Liver (tissue), 8 donors: ENCODE measurements at regions not wholly inside any gene's neighbourhood (a gene's known extent, or its start where the extent isn't known, plus 50 kb on each side); places are given as distances from the start of the nearest gene placed in this dataset.

Experiments used
- DNase-seq: peaks from one replicate; pipeline ENCODE4 v3.0.0-alpha.2; 2017; ENCODE audit warnings: low spot score
- H3K27ac ChIP-seq, 2 donors: one replicate each; pipeline ENCODE4 v1.7.0; 2013; ENCODE audit warnings: inconsistent platforms in 2 of 2, low read length in 2 of 2, control low read depth in 1 of 2, low read depth in 1 of 2, mild to moderate bottlenecking in 1 of 2
- H3K27me3 ChIP-seq, 4 donors: one replicate each; pipeline versions ENCODE4 v1.6.1 to v1.7.0; 2013; ENCODE audit warnings: low read length in 3 of 4, inconsistent platforms in 1 of 4, mild to moderate bottlenecking in 1 of 4, moderate library complexity in 1 of 4; ENCODE audit not compliant: control insufficient read depth in 4 of 4, insufficient read depth in 4 of 4
- H3K36me3 ChIP-seq, 4 donors: one replicate each; pipeline versions ENCODE4 v1.6.1 to v1.7.0; 2013; ENCODE audit warnings: low read length in 3 of 4, mild to moderate bottlenecking in 3 of 4, low read depth in 1 of 4, moderate library complexity in 1 of 4; ENCODE audit not compliant: control insufficient read depth in 4 of 4, insufficient read depth in 3 of 4
- H3K4me1 ChIP-seq, 4 donors: one replicate each; pipeline versions ENCODE4 v1.6.1 to v1.7.0; 2013; ENCODE audit warnings: low read length in 3 of 4, mild to moderate bottlenecking in 3 of 4, moderate library complexity in 1 of 4; ENCODE audit not compliant: control insufficient read depth in 4 of 4, insufficient read depth in 4 of 4
- H3K4me3 ChIP-seq, 3 donors: one replicate each; pipeline versions ENCODE4 v1.6.1 to v1.7.0; 2013; ENCODE audit warnings: low read length in 3 of 3, control low read depth in 1 of 3, low read depth in 1 of 3, mild to moderate bottlenecking in 1 of 3
- H3K9ac ChIP-seq, 2 donors: one replicate each; pipeline ENCODE4 v1.7.0; 2013; ENCODE audit warnings: low read length in 2 of 2, mild to moderate bottlenecking in 2 of 2, moderate library complexity in 2 of 2, control low read depth in 1 of 2, low read depth in 1 of 2
- H3K9me3 ChIP-seq, 4 donors: one replicate each; pipeline versions ENCODE4 v1.6.1 to v1.7.0; 2013; ENCODE audit warnings: low read length in 3 of 4; ENCODE audit not compliant: control insufficient read depth in 4 of 4
- EGR1 ChIP-seq, 2 donors: IDR thresholded peaks; 2 replicates each; pipeline ENCODE4 v1.6.1; 2016 to 2018; ENCODE audit warnings: antibody characterized with exemption in 2 of 2, low read depth in 2 of 2
- FOXA1 ChIP-seq: IDR thresholded peaks from 2 replicates; pipeline ENCODE4 v1.6.1; 2016; ENCODE audit warnings: antibody characterized with exemption
- FOXA2 ChIP-seq: IDR thresholded peaks from 2 replicates; pipeline ENCODE4 v1.6.1; 2016; ENCODE audit warnings: antibody characterized with exemption
- GABPA ChIP-seq, 2 donors: IDR thresholded peaks in 1 of 2; conservative IDR thresholded peaks in 1 of 2; 2 replicates each; pipeline ENCODE4 v1.6.1; 2016; ENCODE audit warnings: antibody characterized with exemption in 2 of 2, mild to moderate bottlenecking in 1 of 2, moderate library complexity in 1 of 2
- HNF4A ChIP-seq, 2 donors: conservative IDR thresholded peaks; 2 replicates each; pipeline ENCODE4 v1.6.1; 2016; ENCODE audit warnings: antibody characterized with exemption in 2 of 2, mild to moderate bottlenecking in 2 of 2
- HNF4G ChIP-seq: IDR thresholded peaks from 2 replicates; pipeline ENCODE4 v1.6.1; 2016; ENCODE audit warnings: antibody characterized with exemption
- JUND ChIP-seq, 2 donors: IDR thresholded peaks; 2 replicates each; pipeline ENCODE4 v1.6.1; 2016; ENCODE audit warnings: antibody characterized with exemption in 2 of 2
- NR2F2 ChIP-seq: IDR thresholded peaks from 2 replicates; pipeline ENCODE4 v1.6.1; 2016; ENCODE audit warnings: antibody characterized with exemption
- RAD21 ChIP-seq, 2 donors: IDR thresholded peaks; 2 replicates each; pipeline ENCODE4 v1.6.1; 2016; ENCODE audit warnings: antibody characterized with exemption in 2 of 2, mild to moderate bottlenecking in 2 of 2
- RXRA ChIP-seq, 2 donors: IDR thresholded peaks; 2 replicates each; pipeline ENCODE4 v1.6.1; 2017 to 2018; ENCODE audit warnings: antibody characterized with exemption in 2 of 2, mild to moderate bottlenecking in 1 of 2
- SP1 ChIP-seq: IDR thresholded peaks from 2 replicates; pipeline ENCODE4 v1.6.1; 2018; ENCODE audit warnings: antibody characterized with exemption, mild to moderate bottlenecking
- TAF1 ChIP-seq: conservative IDR thresholded peaks from 2 replicates; pipeline ENCODE4 v1.6.1; 2016; ENCODE audit warnings: antibody characterized with exemption, mild to moderate bottlenecking
- YY1 ChIP-seq: IDR thresholded peaks from 2 replicates; pipeline ENCODE4 v1.6.1; 2016; ENCODE audit warnings: antibody characterized with exemption, mild to moderate bottlenecking
- WGBS: extraction: QIAGEN DNeasy Blood & Tissue Kit; methylation state at CpG from one replicate; pipeline ENCODE4 v1.1.7; 2013; 5-methylcytosine and 5-hydroxymethylcytosine counted together
- TF ChIP-seq, protein P1 (sequence below): fragments of 150-350 bp; IDR thresholded peaks from 2 replicates; pipeline ENCODE4 v1.5.1; 2017; ENCODE audit warnings: improper control_type of control experiment, low read depth, low read length; ENCODE audit not compliant: missing input control
- TF ChIP-seq, protein P2 (sequence below): IDR thresholded peaks from 2 replicates; pipeline ENCODE4 v1.6.1; 2016; ENCODE audit warnings: antibody characterized with exemption
- TF ChIP-seq, protein P3 (sequence below): IDR thresholded peaks from 2 replicates; pipeline ENCODE4 v1.6.1; 2016; ENCODE audit warnings: antibody characterized with exemption, mild to moderate bottlenecking
- TF ChIP-seq, protein P4 (sequence below): IDR thresholded peaks from 2 replicates; pipeline ENCODE4 v1.6.1; 2016; ENCODE audit warnings: antibody characterized with exemption
- TF ChIP-seq, protein P5 (sequence below): IDR thresholded peaks from 2 replicates; pipeline ENCODE4 v1.6.1; 2016; ENCODE audit warnings: antibody characterized with exemption
- donor health status: healthy.
- donor health status: healthy.
- donor health status: healthy.
- donor health status: healthy.
- donor health status: healthy.

DNA sequence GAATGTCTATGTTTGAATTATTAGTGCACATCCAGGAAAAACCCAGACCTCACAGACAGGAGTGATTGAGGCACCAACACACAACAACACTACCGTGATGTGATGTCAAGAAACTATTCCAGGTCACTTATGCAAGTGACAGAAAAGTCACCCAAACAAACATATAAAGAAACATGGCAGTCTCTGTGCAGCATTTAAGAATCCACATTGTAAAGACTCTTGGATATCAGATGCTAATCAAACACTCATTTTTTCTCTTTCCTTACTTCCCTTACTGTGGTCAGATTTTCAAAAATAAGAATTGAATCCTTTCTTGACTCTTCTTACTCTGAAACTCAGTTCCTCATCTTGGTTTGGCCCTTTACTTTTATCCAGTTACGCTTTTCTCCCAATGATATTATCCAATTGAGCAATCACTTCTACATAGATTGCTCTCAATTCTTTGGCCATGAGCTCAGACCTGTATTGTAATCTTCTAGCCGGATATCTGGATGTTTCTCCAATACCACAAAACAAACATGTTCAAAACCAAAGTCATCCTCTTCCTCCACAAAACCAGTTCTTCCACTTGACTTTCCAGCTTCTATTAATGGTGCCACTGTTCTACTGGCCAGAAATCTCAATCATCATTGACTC lies 115.4 kb downstream of the DUSP6 start:
- Histone ChIP-seq H3K36me3 (no peaks in the 10 kb centered on the region), H3K9ac (no peak overlapping the region), H3K4me1 (peaks cover 0 to 1% (median 0%) of the 10 kb centered on the region in 4 donors), H3K27ac (no peak overlapping the region), H3K27me3 (no peaks in the 10 kb centered on the region), H3K9me3 (no peaks in the 10 kb centered on the region), H3K4me3 (no peak overlapping the region)
- WGBS = 85% methylated on average over 3 of the region's 3 CpGs
- TF ChIP-seq SP1 = no peak
- TF ChIP-seq, protein P1, sequence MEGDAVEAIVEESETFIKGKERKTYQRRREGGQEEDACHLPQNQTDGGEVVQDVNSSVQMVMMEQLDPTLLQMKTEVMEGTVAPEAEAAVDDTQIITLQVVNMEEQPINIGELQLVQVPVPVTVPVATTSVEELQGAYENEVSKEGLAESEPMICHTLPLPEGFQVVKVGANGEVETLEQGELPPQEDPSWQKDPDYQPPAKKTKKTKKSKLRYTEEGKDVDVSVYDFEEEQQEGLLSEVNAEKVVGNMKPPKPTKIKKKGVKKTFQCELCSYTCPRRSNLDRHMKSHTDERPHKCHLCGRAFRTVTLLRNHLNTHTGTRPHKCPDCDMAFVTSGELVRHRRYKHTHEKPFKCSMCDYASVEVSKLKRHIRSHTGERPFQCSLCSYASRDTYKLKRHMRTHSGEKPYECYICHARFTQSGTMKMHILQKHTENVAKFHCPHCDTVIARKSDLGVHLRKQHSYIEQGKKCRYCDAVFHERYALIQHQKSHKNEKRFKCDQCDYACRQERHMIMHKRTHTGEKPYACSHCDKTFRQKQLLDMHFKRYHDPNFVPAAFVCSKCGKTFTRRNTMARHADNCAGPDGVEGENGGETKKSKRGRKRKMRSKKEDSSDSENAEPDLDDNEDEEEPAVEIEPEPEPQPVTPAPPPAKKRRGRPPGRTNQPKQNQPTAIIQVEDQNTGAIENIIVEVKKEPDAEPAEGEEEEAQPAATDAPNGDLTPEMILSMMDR = no peak
- no peak for TF ChIP-seq NR2F2
- TF ChIP-seq RAD21 (IDR thresholded peaks at IDR 0.05) = no peak
- no peak for TF ChIP-seq HNF4G
- TF ChIP-seq JUND (IDR thresholded peaks at IDR 0.05) = no peak
- TF ChIP-seq FOXA2 = no peak
- TF ChIP-seq HNF4A (conservative IDR thresholded peaks at IDR 0.05) = no peak
- TF ChIP-seq, protein P2, sequence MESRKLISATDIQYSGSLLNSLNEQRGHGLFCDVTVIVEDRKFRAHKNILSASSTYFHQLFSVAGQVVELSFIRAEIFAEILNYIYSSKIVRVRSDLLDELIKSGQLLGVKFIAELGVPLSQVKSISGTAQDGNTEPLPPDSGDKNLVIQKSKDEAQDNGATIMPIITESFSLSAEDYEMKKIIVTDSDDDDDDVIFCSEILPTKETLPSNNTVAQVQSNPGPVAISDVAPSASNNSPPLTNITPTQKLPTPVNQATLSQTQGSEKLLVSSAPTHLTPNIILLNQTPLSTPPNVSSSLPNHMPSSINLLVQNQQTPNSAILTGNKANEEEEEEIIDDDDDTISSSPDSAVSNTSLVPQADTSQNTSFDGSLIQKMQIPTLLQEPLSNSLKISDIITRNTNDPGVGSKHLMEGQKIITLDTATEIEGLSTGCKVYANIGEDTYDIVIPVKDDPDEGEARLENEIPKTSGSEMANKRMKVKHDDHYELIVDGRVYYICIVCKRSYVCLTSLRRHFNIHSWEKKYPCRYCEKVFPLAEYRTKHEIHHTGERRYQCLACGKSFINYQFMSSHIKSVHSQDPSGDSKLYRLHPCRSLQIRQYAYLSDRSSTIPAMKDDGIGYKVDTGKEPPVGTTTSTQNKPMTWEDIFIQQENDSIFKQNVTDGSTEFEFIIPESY = no peak
- no peak for DNase-seq

DNA sequence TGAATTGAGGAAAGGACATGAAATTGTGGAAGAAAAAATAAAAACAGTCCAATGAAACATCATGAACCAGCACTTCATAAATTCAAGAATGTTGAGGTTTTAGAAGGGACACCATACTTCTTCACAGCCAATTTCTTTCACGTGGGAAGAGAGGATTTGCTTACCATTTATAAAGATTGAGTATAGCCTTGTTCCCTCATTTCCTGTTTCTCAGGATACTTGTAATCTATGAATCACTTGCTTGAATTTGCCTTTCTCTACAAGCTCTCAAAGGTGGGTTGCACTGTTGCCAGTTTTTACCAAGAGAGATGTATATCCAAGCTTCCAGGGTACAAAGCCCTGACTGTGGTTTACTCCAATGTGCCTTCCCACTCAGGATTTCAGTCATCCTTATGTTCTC lies 116.1 kb downstream of the DUSP6 start:
- no peak overlapping the region for H3K27ac ChIP-seq
- 70% methylated on average over 1 of the region's 1 CpG for WGBS

More for the DNA sequence above, 116.1 kb downstream of the DUSP6 start:
- TF ChIP-seq, protein P3, sequence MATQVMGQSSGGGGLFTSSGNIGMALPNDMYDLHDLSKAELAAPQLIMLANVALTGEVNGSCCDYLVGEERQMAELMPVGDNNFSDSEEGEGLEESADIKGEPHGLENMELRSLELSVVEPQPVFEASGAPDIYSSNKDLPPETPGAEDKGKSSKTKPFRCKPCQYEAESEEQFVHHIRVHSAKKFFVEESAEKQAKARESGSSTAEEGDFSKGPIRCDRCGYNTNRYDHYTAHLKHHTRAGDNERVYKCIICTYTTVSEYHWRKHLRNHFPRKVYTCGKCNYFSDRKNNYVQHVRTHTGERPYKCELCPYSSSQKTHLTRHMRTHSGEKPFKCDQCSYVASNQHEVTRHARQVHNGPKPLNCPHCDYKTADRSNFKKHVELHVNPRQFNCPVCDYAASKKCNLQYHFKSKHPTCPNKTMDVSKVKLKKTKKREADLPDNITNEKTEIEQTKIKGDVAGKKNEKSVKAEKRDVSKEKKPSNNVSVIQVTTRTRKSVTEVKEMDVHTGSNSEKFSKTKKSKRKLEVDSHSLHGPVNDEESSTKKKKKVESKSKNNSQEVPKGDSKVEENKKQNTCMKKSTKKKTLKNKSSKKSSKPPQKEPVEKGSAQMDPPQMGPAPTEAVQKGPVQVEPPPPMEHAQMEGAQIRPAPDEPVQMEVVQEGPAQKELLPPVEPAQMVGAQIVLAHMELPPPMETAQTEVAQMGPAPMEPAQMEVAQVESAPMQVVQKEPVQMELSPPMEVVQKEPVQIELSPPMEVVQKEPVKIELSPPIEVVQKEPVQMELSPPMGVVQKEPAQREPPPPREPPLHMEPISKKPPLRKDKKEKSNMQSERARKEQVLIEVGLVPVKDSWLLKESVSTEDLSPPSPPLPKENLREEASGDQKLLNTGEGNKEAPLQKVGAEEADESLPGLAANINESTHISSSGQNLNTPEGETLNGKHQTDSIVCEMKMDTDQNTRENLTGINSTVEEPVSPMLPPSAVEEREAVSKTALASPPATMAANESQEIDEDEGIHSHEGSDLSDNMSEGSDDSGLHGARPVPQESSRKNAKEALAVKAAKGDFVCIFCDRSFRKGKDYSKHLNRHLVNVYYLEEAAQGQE = no peak
- TF ChIP-seq HNF4A (conservative IDR thresholded peaks at IDR 0.05) = no peak
- TF ChIP-seq, protein P4, sequence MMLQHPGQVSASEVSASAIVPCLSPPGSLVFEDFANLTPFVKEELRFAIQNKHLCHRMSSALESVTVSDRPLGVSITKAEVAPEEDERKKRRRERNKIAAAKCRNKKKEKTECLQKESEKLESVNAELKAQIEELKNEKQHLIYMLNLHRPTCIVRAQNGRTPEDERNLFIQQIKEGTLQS = no peak
- no peak for TF ChIP-seq TAF1
- no peak for TF ChIP-seq YY1
- TF ChIP-seq RXRA (IDR thresholded peaks at IDR 0.05) = no peak
- TF ChIP-seq, protein P2 = no peak
- TF ChIP-seq HNF4G = no peak
- no peak for TF ChIP-seq NR2F2
- TF ChIP-seq FOXA1 = no peak
- TF ChIP-seq SP1 = no peak
- no peak for TF ChIP-seq FOXA2
- TF ChIP-seq RAD21 (IDR thresholded peaks at IDR 0.05) = no peak
- TF ChIP-seq GABPA (IDR thresholded peaks at IDR 0.05 in 1 of 2, conservative IDR thresholded peaks at IDR 0.05 in 1 of 2) = no peak
- no peak for TF ChIP-seq JUND (IDR thresholded peaks at IDR 0.05)
- no peak for TF ChIP-seq EGR1 (IDR thresholded peaks at IDR 0.05; ENCODE audit: low read depth in 2 of 2)
- TF ChIP-seq, protein P1 = no peak
- TF ChIP-seq, protein P5, sequence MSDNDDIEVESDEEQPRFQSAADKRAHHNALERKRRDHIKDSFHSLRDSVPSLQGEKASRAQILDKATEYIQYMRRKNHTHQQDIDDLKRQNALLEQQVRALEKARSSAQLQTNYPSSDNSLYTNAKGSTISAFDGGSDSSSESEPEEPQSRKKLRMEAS = no peak
- no peaks in the 10 kb centered on the region for H3K36me3 ChIP-seq
- peaks cover 0 to 1% (median 0%) of the 10 kb centered on the region in 4 donors for H3K4me1 ChIP-seq
- no peak overlapping the region for H3K4me3 ChIP-seq
- no peaks in the 10 kb centered on the region for H3K9me3 ChIP-seq
- no peak for DNase-seq
- H3K27me3 ChIP-seq = no peaks in the 10 kb centered on the region
- no peak overlapping the region for H3K9ac ChIP-seq
